ENCODE measurements at regions not wholly inside any gene's neighbourhood (a gene's known extent, or its start where the extent isn't known, plus 50 kb on each side); places are given as distances from the start of the nearest gene placed in this dataset.

- no peak for DNase-seq (ENCODE audit: low read depth, low spot score)
Observed at GRCh38 chrX:39667191-39667590, 430.6 kb downstream of the BCOR start.

GRCh38 chrX:39667736-39668482 is 429.8 kb downstream of the BCOR start:
- DNase-seq (ENCODE audit: low read depth, low spot score): no peak

- DNase-seq (ENCODE audit: low read depth, low spot score): no peak
Observed at GRCh38 chrX:39669668-39670067, 428.1 kb downstream of the BCOR start.

- no peak for DNase-seq (ENCODE audit: low read depth, low spot score)
Observed at GRCh38 chrX:39670281-39670680, 427.5 kb downstream of the BCOR start.

GRCh38 chrX:39672405-39672804 is 425.4 kb downstream of the BCOR start:
- DNase-seq (ENCODE audit: low read depth, low spot score): no peak

- no peak for DNase-seq (ENCODE audit: low read depth, low spot score)
Observed at GRCh38 chrX:39674490-39675161, 423.1 kb downstream of the BCOR start.

- no peak for DNase-seq (ENCODE audit: low read depth, low spot score)
Observed at GRCh38 chrX:39675162-39675553, 422.6 kb downstream of the BCOR start.

- DNase-seq (ENCODE audit: low read depth, low spot score): no peak
Observed at GRCh38 chrX:39675619-39676018, 422.1 kb downstream of the BCOR start.

GRCh38 chrX:39676434-39676833 is 421.3 kb downstream of the BCOR start:
- no peak for DNase-seq (ENCODE audit: low read depth, low spot score)

GRCh38 chrX:39677585-39677977 is 420.2 kb downstream of the BCOR start:
- no peak for DNase-seq (ENCODE audit: low read depth, low spot score)

- no peak for DNase-seq (ENCODE audit: low read depth, low spot score)
Observed at GRCh38 chrX:39677978-39678791, 419.6 kb downstream of the BCOR start.

- no peak for DNase-seq (ENCODE audit: low read depth, low spot score)
Observed at GRCh38 chrX:39678914-39679313, 418.8 kb downstream of the BCOR start.

- no peak for DNase-seq (ENCODE audit: low read depth, low spot score)
Observed at GRCh38 chrX:39679497-39680157, 418.1 kb downstream of the BCOR start.

GRCh38 chrX:39681885-39682284 is 415.9 kb downstream of the BCOR start:
- DNase-seq (ENCODE audit: low read depth, low spot score): no peak

GRCh38 chrX:39682778-39683177 is 415.0 kb downstream of the BCOR start:
- DNase-seq (ENCODE audit: low read depth, low spot score): no peak

GRCh38 chrX:39688219-39688575 is 409.6 kb downstream of the BCOR start:
- no peak for DNase-seq (ENCODE audit: low read depth, low spot score)

GRCh38 chrX:39688576-39689375 is 409.0 kb downstream of the BCOR start:
- no peak for DNase-seq (ENCODE audit: low read depth, low spot score)

GRCh38 chrX:39689376-39690104 is 408.2 kb downstream of the BCOR start:
- no peak for DNase-seq (ENCODE audit: low read depth, low spot score)

GRCh38 chrX:39690541-39691415 is 407.0 kb downstream of the BCOR start:
- DNase-seq (ENCODE audit: low read depth, low spot score): no peak

GRCh38 chrX:39691724-39692123 is 406.0 kb downstream of the BCOR start:
- no peak for DNase-seq (ENCODE audit: low read depth, low spot score)

All from brain pericyte (primary cell).